Endothelial cell of umbilical vein (primary cell): ENCODE measurements at regions not wholly inside any gene's neighbourhood (a gene's known extent, or its start where the extent isn't known, plus 50 kb on each side); places are given as distances from the start of the nearest gene placed in this dataset.

Experiments
- BruUV-seq: library from RNA; stranded (reverse); fragments of 400-500 nt; replicated peaks from 2 replicates; lab custom pipeline; 2021; lab: Mats Ljungman, UMichigan
- CTCF ChIA-PET: fragments of 300-600, 350-600 bp; sonication (Branson Sonifier 250); formaldehyde crosslinking; loops from one replicate; lab custom pipeline; 2021; ENCODE audit warnings: antibody characterized with exemption, inconsistent platforms; lab: Charles Lee
- POLR2A ChIA-PET: fragments of 300-600, 350-600 bp; sonication (Branson Sonifier 250); formaldehyde crosslinking; loops from one replicate; lab custom pipeline; 2021; ENCODE audit warnings: antibody characterized with exemption, inconsistent platforms; lab: Charles Lee
- DNase-seq: peaks from one replicate; pipeline ENCODE4 v3.0.0-alpha.2; 2011; ENCODE audit warnings: low read depth, low spot score
- FAIRE-seq: peaks from 2 replicates; lab custom pipeline; 2011; peaks lifted over from hg19 to GRCh38; lab: Jason Lieb, UNC
- H2AFZ ChIP-seq: 2 replicates; pipeline ENCODE4 v1.6.0; 2012; ENCODE audit warnings: low read depth, low read length, control low read depth, inconsistent platforms
- H3K27ac ChIP-seq: 2 replicates; pipeline ENCODE4 v1.5.1; 2011; ENCODE audit warnings: low read depth, mild to moderate bottlenecking, control low read depth, low read length, moderate library complexity; ENCODE audit not compliant: insufficient read depth
- H3K27me3 ChIP-seq, 2 experiments: 2 replicates each; pipeline versions ENCODE4 v1.6.0 to v1.6.1; 2011; ENCODE audit warnings: low read length in 2 of 2, mixed read lengths in 1 of 2; ENCODE audit not compliant: control insufficient read depth in 2 of 2, insufficient read depth in 2 of 2
- H3K36me3 ChIP-seq, 2 experiments: 2 replicates in 1 of 2; 3 replicates in 1 of 2; pipeline ENCODE4 v1.5.1; 2011; ENCODE audit warnings: low read length in 2 of 2, mild to moderate bottlenecking in 1 of 2, moderate library complexity in 1 of 2; ENCODE audit not compliant: control insufficient read depth in 2 of 2, insufficient read depth in 2 of 2; ENCODE audit errors: extremely low read depth in 1 of 2
- H3K4me1 ChIP-seq: 3 replicates; pipeline ENCODE4 v1.5.1; 2011; ENCODE audit warnings: mild to moderate bottlenecking, low read length; ENCODE audit not compliant: control insufficient read depth, insufficient read depth; ENCODE audit errors: extremely low read depth
- H3K4me2 ChIP-seq: 2 replicates; pipeline ENCODE4 v1.6.1; 2011; ENCODE audit warnings: low read length, control low read depth, mixed read lengths; ENCODE audit not compliant: insufficient read depth
- H3K4me3 ChIP-seq, 3 experiments: fragments of 200-600 bp in 1 of 3; sonication (generic), shearing (Covaris generic) in 1 of 3; replicated peaks in 1 of 3; 2 replicates each; pipeline ENCODE4 v1.5.1; 2011 to 2016; ENCODE audit warnings: control low read depth in 3 of 3, low read length in 3 of 3, mild to moderate bottlenecking in 2 of 3, inconsistent platforms in 1 of 3, low read depth in 1 of 3, moderate library complexity in 1 of 3; ENCODE audit not compliant: insufficient read depth in 1 of 3
- H3K79me2 ChIP-seq: 2 replicates; pipeline ENCODE4 v1.6.0; 2012; ENCODE audit warnings: low read length, inconsistent platforms; ENCODE audit not compliant: control insufficient read depth, insufficient read depth
- H3K9ac ChIP-seq: replicated peaks from 2 replicates; pipeline ENCODE3; 2011; ENCODE audit warnings: low read length, control low read depth; ENCODE audit not compliant: insufficient read depth; ENCODE audit errors: extremely low read depth
- H3K9me1 ChIP-seq: replicated peaks from 3 replicates; pipeline ENCODE4 v1.6.0; 2011; ENCODE audit warnings: mild to moderate bottlenecking, low read length; ENCODE audit not compliant: control insufficient read depth, insufficient read depth; ENCODE audit errors: extremely low read depth
- H3K9me3 ChIP-seq: replicated peaks from 2 replicates; pipeline ENCODE4 v1.5.1; 2012; ENCODE audit warnings: low read length, inconsistent platforms; ENCODE audit not compliant: control insufficient read depth, insufficient read depth
- H4K20me1 ChIP-seq: replicated peaks from 2 replicates; pipeline ENCODE3; 2011; ENCODE audit warnings: mild to moderate bottlenecking, low read length; ENCODE audit not compliant: control insufficient read depth, insufficient read depth; ENCODE audit errors: extremely low read depth
- EZH2 ChIP-seq: IDR thresholded peaks from 2 replicates; pipeline ENCODE4 v1.6.1; 2012; ENCODE audit warnings: borderline replicate concordance, low read depth, mild to moderate bottlenecking, moderate library complexity, low read length, inconsistent platforms; ENCODE audit not compliant: severe bottlenecking
- FOS ChIP-seq: IDR thresholded peaks from 2 replicates; pipeline ENCODE4 v1.6.1; 2011; ENCODE audit warnings: mild to moderate bottlenecking, low read length, moderate library complexity, borderline replicate concordance; ENCODE audit not compliant: insufficient read depth
- GATA2 ChIP-seq: IDR thresholded peaks from 2 replicates; pipeline ENCODE4 v1.7.0; 2011; ENCODE audit warnings: low read depth, mild to moderate bottlenecking, moderate library complexity, mixed read lengths, low read length; ENCODE audit not compliant: insufficient read length, insufficient read depth
- JUN ChIP-seq: IDR thresholded peaks from 2 replicates; pipeline ENCODE4 v1.6.1; 2011; ENCODE audit warnings: borderline replicate concordance, low read depth; ENCODE audit not compliant: insufficient read length, insufficient read depth
- MAX ChIP-seq: IDR thresholded peaks from 2 replicates; pipeline ENCODE4 v1.6.1; 2011; ENCODE audit not compliant: insufficient read depth, insufficient read length
- MYC ChIP-seq: IDR thresholded peaks from one replicate; pipeline ENCODE4 v1.6.1; 2011; ENCODE audit warnings: mild to moderate bottlenecking, low read depth, low read length
- POLR2A ChIP-seq: IDR thresholded peaks from 2 replicates; pipeline ENCODE4 v1.6.1; 2012; ENCODE audit warnings: low read depth, mild to moderate bottlenecking, control low read depth, low read length
- POLR2AphosphoS5 ChIP-seq: IDR thresholded peaks from 2 replicates; pipeline ENCODE4 v1.6.1; 2012; ENCODE audit warnings: low read depth, mild to moderate bottlenecking, control low read depth, low read length, moderate library complexity; ENCODE audit not compliant: insufficient read depth
- dilution Hi-C: fragments of 300-500 bp; cut with MboI; formaldehyde crosslinking; loops from one replicate; pipeline ENCODE4 v1.15.0; 2019; ENCODE audit warnings: low sequenced_read_pairs; ENCODE audit not compliant: extremely low pct_ligation_motif_present
- intact Hi-C: fragments of 100-400 bp; cut with micrococcal nuclease; formaldehyde crosslinking; loops from one replicate; pipeline ENCODE4 v1.10.0; 2022
- TF ChIP-seq, protein P1 (sequence below), 2 donors: IDR thresholded peaks; 1 replicate in 1 of 2; 2 replicates in 1 of 2; pipeline ENCODE4 v1.5.1; 2011; ENCODE audit warnings: low read length in 2 of 2, mild to moderate bottlenecking in 2 of 2, moderate library complexity in 2 of 2, control low read depth in 1 of 2, inconsistent platforms in 1 of 2, low read depth in 1 of 2; ENCODE audit not compliant: insufficient read depth in 1 of 2; ENCODE audit errors: extremely low read depth in 1 of 2

- TF ChIP-seq EZH2 (no peak), JUN (no peak), POLR2AphosphoS5 (no peak), FOS (no peak), GATA2 (no peak), MYC (no peak), MAX (no peak), POLR2A (no peak)
- TF ChIP-seq, protein P1, sequence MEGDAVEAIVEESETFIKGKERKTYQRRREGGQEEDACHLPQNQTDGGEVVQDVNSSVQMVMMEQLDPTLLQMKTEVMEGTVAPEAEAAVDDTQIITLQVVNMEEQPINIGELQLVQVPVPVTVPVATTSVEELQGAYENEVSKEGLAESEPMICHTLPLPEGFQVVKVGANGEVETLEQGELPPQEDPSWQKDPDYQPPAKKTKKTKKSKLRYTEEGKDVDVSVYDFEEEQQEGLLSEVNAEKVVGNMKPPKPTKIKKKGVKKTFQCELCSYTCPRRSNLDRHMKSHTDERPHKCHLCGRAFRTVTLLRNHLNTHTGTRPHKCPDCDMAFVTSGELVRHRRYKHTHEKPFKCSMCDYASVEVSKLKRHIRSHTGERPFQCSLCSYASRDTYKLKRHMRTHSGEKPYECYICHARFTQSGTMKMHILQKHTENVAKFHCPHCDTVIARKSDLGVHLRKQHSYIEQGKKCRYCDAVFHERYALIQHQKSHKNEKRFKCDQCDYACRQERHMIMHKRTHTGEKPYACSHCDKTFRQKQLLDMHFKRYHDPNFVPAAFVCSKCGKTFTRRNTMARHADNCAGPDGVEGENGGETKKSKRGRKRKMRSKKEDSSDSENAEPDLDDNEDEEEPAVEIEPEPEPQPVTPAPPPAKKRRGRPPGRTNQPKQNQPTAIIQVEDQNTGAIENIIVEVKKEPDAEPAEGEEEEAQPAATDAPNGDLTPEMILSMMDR (IDR thresholded peaks at IDR 0.05; ENCODE audit: extremely low read depth in 1 of 2, insufficient read depth in 1 of 2, low read depth in 1 of 2, low read length in 2 of 2), result no peak
- Histone ChIP-seq H3K9me1 (no peaks in the 10 kb centered on the region), H3K4me2 (no peak overlapping the region), H3K9me3 (no peaks in the 10 kb centered on the region), H4K20me1 (no peaks in the 10 kb centered on the region), H2AFZ (no peak overlapping the region), H3K27ac (no peak overlapping the region), H3K36me3 (no peaks in the 10 kb centered on the region), H3K9ac (no peak overlapping the region), H3K27me3 (no peaks in the 10 kb centered on the region), H3K4me1 (no peaks in the 10 kb centered on the region), H3K4me3 (no peak overlapping the region), H3K79me2 (no peaks in the 10 kb centered on the region)
- no TSS peak for BruUV-seq
- ChIA-PET POLR2A (no interaction called here), CTCF (no interaction called here)
- intact Hi-C loops (no loop called here), dilution Hi-C loops (no loop called here)
- DNase-seq, result no peak
- no peak for FAIRE-seq
These were observed 1290.3 kb downstream of the XPNPEP1 start for GRCh38 chr10:108633046-108633445.
